ENCODE measurements at regions not wholly inside any gene's neighbourhood (a gene's known extent, or its start where the extent isn't known, plus 50 kb on each side); places are given as distances from the start of the nearest gene placed in this dataset.
"Not testable (repeated sequence)": the region's sequence is repeated elsewhere in the genome, so short reads cannot be mapped to it uniquely, and the experiment has no call there.

DNA sequence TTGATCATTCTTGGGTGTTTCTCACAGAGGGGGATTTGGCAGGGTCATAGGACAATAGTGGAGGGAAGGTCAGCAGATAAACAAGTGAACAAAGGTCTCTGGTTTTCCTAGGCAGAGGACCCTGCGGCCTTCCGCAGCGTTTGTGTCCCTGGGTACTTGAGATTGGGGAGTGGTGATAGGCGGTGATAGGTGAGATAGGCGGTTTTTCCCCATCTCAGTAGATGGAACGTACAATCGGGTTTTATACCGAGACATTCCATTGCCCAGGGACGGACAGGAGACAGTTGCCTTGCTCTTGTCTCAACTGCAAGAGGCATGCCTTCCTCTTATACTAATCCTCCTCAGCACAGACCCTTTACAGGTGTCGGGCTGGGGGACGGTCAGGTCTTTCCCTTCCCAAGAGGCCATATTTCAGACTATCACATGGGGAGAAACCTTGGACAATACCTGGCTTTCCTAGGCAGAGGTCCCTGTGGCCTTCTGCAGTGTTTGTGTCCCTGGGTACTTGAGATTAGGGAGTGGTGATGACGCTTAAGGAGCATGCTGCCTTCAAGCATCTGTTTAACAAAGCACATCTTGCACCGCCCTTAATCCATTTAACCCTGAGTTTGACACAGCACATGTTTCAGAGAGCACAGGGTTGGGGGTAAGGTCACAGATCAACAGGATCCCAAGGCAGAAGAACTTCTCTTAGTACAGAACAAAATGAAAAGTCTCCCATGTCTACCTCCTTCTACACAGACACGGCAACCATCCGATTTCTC, 86.2 kb downstream of the OR2B2 start:
- not testable (repeated sequence) for DNase-seq

DNA sequence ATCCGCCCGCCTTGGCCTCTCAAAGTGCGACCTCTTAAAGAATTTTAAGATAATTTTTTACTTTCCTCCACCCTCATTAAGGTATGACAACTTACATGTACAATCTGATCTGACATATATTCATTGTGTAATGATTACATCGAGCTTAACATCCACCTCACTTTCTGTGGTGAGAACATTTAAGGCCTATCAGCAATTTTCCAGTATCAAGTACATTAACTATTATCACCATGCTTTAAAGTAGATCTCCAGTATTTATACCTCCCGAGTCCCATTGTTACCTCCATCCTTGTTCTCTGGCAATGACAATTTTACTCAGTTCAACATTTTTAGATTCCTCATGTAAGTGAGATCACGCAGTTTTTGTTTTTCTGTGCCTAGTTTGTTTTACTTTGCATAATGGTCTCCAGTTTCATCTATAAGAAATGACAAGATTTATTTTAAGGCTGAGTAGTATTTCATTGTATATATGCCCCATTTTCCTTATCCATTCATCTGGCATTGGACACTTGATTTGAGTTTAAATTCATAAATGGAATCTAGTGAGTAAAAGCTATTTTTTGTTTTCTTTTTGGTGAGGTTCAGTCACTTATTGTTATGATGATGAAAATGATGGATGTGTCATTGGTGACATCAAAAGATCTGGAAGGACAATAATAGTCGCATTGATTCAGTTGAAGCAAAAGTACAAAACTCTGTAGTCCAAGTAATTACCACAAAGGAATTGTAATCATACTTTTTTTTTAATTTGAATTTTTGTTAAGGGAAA, 87.0 kb downstream of the OR2B2 start:
- no peak for DNase-seq

DNA sequence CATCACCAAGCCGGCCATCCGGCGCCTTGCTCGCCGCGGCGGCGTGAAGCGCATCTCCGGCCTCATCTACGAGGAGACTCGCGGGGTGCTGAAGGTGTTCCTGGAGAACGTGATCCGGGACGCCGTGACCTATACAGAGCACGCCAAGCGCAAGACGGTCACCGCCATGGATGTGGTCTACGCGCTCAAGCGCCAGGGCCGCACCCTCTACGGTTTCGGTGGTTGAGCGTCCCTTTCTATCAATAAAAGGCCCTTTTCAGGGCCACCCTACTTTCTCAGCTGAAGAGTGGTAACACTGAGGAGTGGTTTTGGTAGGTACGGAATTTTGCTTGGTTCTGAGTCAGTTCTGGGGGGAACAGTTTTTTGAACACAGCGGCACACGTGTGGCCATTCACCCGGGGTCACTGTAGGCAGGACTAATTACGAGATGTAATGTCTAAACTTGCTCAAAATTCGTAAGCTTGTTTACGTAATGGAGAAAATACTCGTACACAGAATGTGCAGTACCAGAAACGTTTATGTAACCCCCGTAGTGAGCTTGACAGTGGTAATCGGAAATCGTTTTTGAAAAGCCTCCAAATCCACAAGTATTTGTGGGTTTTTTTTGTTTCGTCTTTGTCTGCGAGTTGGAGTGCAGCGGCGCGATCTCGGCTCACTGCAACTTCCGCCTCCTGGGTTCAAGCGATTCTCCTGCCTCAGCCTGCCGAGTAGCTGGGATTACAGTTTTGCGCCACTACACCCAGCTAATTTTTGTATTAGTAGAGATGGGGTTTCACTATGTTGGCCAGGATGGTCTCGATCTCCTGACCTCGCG, 87.8 kb downstream of the OR2B2 start:
- not testable (repeated sequence) for DNase-seq

DNA sequence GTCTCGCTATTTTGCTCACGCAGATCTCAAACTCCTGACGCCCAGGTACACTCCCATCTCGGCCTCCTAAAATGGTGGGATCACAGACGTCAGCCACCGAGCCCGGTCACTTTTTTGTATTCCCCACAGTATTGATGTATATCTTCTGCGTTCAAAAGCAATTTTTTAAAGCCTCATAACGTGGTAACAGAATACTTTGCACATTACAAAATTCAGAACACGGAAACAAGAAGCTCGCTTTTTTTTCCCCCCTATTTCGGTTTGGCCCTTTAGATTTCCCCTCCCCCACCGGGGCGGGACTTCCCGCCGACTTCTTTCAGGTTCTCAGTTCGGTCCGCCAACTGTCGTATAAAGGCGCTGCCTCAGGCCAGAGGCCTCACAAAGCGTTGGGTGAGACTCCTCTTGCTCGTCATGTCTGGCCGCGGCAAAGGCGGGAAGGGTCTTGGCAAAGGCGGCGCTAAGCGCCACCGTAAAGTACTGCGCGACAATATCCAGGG, 88.4 kb downstream of the OR2B2 start:
- peak; percentile 49 for DNase-seq

DNA sequence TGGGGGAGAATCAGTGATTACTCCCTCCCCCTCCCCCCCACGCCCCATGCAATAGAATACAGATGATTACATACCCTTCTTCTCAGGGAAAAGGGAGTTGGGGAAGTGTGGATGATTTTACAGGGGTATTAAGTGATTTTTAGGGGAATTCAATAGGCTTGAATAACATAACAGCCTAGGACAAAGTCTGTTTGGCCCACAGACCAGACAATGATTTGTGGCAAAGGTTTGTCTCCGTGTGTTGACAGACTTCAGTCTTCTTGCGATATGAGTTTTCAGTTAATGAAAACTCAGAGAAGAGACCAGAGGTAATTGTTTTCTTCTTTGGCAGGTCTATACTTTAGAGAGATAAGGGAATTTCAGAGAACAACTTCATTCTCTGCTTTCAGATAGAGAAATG, 95.3 kb downstream of the OR2B2 start:
- DNase-seq = no peak

DNA sequence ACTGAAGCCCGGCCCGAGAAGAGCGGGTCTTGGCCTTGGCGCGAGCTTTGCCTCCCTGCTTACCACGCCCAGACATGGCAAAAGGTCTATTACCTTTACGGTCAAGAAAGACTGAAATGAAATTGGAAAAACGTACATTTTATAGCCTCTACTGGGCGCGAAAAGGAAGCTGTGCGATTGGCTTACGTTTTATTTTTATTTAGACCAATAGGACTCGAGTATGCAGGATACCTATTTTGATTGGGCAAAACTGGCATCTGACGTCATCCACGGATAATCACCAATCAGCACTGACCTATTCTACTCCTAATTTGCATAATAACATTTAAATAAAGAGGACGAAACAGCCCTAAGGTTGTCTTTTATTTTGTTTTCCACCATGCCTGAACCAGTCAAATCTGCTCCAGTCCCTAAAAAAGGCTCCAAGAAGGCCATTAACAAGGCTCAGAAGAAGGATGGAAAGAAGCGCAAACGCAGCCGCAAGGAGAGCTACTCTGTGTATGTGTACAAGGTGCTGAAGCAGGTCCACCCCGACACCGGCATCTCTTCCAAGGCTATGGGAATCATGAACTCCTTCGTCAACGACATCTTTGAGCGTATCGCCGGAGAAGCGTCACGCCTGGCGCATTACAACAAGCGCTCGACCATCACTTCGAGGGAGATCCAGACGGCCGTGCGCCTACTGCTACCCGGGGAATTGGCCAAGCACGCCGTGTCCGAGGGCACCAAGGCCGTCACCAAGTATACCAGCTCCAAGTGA, 97.4 kb downstream of the OR2B2 start:
- DNase-seq = peak; percentile 46

DNA sequence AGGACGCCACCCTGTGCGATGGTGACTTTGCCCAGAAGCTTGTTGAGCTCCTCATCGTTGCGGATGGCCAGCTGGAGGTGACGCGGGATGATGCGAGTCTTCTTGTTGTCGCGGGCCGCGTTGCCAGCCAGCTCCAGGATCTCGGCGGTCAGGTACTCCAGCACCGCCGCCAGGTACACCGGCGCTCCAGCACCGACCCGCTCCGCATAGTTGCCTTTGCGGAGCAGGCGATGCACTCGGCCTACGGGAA, 97.9 kb downstream of the OR2B2 start:
- DNase-seq = not testable (repeated sequence)

DNA sequence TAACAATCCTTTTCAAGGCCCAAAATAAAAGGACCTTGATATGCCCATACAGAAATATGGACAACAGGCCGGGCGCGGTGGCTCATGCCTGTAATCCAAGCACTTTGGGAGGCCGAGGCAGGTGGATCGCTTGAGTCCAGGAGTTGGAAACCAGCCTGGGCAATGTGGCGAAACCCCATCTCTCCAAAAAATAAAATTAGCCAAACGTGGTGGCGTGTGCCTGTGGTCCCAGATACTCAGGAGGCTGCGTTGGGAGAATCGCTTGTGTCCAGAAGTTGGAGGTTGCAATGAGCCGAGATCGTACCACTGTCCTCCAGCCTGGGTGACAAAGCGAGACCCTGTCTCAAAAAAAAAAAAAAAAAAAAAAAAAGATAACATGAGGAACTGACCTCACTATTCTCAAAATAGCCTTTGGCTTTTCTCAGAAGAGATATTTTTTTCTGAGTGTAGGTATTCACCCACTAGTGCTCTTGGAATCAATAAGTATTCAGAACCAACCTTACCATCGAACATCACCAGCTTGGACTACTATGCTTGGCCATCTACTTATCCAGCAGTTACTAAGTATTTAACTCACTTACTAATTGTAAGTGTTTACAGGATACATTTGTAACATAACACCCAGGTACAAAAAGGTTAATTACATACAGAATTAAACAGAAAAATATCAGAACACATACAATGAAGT, 99.2 kb downstream of the OR2B2 start:
- DNase-seq = no peak

DNA sequence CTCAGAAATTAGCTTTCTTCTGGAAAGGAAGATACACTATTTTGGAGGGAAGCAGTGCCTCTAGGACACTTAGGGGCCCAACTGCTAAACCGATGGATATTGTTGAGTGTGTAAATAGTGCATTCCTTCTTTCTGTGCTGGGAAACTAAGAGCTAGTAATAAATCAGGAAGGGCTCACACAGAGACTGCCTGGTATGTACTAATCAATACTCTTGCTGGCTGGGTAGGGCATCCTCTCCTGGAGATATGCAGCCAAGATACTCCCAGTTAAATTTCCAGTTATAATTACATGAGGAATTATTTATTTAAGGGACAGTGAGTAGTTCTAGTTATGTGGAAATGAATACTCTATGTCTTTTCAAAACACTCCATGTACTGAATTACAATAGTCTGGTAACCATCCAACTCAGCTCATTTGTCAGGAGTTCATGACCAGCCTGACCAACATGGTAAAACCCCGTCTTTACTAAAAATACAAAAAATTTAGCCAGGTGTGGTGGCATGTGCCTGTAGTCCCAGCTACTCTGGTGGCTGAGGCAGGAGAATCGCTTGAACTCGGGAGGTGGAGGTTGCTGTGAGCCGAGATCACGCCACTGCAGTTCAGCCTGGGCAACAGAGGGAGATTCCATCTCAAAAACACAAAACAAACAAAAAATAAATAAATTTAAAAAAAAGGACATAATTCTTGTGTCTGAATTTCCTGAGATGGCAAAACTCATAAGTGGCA, 100.0 kb downstream of the OR2B2 start:
- no peak for DNase-seq

DNA sequence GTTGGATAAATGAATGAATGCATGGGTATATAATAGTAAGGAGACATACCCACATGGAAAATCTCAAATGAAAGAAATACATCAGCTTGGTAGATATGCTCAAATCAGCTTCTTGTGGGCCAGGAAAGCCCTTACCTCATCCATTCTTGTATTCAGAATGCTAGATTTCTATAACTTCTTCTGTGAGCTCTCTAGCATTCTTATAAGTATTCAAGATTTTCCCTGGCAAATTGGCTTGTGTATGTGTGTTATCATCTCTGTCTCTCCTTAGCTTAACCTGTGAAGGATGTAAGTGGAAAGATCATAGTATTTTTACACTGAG, 100.8 kb downstream of the OR2B2 start:
- DNase-seq = no peak

DNA sequence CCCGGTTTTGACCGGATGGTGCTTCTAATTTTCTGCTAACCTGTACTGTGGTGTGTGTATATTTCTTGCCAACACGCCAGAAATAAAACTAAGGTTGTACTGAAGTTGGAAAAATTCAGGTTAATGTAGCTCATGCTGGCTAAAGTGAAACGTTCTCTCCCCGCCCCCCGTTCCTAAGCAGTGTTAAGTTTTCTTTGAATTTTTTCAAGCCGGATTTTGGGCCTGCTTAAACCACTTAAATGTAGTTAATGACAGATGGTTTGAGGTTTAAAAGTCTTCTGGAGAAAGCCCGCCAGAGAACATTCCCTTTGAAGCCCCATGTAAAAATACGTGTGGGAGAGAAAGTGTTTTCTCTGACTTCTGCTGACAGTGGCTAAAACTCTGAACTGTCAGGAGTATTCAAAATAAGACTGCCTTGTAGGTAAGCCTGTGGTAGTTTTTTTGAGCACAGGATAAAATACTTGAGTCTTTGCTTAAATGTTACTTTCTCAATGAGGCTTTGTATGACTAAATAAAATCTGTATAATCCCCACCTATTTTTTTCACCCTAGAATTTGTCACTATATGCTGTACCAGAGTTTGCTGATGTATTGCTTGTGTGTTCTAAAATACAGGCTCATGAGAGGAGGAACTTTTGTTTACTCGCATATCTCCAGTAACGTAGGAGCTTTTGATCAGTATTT, 101.3 kb downstream of the OR2B2 start:
- DNase-seq = no peak

DNA sequence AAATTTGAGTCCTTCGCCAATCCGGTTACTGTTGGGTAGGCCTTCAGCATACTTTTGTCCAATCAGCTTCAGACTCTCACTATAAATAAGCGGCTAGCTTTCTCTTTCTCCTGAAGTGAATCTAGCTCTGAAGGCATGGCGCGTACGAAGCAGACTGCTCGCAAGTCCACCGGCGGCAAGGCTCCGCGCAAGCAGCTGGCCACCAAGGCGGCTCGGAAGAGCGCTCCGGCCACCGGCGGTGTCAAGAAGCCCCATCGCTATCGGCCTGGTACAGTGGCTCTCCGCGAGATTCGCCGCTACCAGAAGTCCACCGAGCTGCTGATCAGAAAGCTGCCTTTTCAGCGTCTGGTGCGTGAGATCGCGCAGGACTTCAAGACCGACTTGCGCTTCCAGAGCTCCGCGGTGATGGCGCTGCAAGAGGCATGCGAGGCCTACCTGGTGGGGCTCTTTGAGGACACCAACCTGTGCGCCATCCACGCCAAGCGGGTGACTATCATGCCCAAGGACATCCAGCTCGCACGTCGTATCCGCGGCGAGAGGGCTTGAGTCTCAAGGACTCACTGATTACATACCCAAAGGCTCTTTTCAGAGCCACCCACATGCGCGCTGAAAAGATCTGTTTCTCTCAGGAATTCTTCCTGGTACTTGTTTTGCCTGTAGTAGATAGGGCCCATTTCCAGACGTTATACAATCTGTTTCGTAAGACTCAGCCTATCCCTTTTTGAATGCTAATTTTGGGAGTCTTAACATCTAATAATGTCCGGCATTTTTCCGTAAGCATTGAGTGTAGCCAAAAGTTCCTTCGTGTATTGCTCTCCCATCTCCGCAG, 102.0 kb downstream of the OR2B2 start:
- peak; percentile 51 for DNase-seq

DNA sequence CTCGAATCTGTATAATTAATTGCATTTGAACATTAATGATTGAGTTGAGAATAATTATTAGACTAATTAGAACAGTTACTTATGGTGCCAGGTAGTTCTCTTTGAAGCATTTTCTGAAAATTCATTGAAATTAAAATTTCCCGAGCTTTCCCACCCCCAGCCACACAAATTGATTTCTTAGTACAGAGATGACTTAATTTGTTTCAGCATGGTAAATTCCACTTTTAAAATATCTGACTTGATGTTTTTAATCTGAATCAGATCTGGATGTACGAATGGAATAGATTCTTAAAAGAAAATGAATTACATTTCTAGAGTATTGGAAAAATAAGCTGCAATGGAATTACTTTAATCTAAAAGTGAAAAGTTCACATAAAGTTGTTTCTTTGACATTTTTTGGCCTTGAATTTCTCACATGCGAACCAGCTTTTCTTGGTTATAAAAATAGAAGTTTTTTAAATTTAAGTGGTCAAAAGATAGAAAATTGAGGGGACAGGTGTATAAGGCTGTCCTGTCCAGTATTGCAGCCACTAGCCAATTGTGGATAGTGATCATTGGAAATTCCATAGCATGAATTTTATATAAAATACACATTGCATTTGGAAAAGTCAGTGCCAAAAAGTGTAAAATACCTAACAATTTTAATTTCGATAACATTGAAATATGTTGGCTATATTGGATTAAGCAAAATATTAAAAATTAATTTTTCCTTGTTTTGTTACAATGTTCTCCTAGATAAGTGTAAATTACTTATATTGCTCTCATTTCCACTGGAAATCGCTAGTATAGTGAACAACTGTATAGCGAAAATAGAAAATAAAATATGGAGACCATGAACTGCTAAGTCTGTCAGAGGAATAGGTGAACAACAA, 102.9 kb downstream of the OR2B2 start:
- no peak for DNase-seq

DNA sequence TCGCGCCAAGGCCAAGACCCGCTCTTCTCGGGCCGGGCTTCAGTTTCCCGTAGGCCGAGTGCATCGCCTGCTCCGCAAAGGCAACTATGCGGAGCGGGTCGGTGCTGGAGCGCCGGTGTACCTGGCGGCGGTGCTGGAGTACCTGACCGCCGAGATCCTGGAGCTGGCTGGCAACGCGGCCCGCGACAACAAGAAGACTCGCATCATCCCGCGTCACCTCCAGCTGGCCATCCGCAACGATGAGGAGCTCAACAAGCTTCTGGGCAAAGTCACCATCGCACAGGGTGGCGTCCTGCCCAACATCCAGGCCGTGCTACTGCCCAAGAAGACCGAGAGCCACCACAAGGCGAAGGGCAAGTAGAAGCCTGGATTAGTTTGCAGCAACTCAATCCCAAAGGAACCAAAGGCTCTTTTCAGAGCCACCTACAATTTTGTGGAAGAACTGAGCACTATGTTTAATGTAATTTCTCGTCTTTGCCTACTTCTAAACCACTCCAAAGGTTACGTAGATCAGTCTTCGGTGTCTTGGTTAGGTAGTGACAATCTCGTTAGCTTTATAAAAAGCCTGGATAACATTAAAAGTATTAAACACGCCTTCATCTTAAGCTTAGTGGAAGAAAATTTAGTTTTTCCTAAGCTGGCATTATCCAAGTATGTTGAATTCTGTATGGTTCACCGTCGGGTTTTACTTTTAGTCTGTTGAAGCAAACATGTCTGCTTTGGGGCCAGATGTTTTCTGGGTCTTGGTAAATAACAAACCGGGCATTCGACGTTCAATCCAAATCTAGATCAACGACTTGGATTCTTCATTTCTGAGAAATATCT, 103.7 kb downstream of the OR2B2 start:
- DNase-seq = not testable (repeated sequence)

DNA sequence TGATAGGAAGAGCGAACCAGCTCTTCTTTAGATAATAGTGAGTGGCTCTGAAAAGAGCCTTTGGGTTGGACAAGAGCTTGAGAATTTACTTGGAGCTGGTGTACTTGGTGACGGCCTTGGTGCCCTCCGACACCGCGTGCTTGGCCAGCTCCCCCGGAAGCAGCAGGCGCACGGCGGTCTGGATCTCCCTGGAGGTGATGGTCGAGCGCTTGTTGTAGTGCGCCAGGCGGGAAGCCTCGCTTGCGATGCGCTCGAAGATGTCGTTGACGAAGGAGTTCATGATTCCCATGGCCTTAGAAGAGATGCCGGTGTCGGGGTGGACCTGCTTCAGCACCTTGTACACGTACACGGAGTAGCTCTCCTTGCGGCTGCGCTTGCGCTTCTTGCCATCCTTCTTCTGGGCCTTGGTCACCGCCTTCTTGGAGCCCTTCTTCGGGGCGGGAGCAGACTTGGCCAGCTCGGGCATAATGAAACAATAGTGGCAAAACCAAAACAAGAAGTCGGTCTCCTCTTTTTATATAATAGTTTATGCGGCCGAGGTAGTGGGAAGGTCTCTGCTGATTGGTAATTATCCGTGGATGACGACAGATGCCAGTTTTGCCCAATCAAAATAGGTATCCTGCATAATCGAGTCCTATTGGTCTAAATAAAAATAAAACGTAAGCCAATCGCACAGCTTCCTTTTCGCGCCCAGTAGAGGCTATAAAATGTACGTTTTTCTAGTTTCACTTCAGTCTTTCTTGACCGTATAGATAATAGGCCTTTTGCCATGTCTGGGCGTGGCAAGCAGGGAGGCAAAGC, 104.6 kb downstream of the OR2B2 start:
- peak; percentile 38 for DNase-seq

DNA sequence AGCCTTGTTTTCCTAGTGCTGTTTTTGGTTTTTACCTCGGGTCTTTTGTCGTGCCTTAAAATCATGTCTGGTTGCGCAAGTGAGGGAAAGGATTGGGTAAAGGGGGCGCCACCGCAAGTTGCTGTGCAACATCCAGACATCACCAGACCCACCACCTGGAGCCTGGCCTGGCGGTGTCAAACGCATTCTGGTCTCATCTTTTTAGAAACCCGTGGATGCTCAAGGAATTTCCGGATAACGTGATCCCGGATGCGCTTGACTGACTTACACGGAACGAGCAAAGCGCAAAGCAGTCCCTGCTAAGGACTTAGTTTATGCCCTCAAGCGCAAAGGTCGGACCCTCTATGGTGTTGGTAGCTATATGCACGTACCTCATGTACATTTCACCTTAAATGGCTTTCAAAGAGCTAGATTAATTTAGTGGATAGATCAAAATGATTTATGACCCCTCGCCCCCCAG, 105.2 kb downstream of the OR2B2 start:
- DNase-seq = no peak

DNA sequence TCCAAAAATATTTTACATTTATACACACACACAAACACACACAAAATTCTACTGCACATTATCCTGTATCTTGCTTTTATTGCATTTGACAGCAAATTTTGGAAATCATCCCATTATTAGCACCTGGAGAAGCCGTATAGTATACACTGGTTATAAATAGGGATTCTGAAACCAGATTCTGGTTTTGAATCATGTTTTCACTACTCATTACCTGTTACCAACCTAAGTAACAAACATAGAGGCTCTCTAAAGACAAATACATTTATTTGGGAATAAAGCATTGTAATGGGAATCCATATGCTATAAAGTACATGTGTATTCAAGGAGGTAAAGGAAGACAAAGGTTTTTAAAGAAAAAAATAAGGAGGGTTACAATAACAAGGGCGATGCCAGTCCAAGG, 106.8 kb downstream of the OR2B2 start:
- DNase-seq = no peak
